NCI-H2081 (cell line): ENCODE measurements at regions not wholly inside any gene's neighbourhood (a gene's known extent, or its start where the extent isn't known, plus 50 kb on each side); places are given as distances from the start of the nearest gene placed in this dataset.
"Not testable (repeated sequence)": the region's sequence is repeated elsewhere in the genome, so short reads cannot be mapped to it uniquely, and the experiment has no call there.

Experiments used
- DNase-seq, 2 experiments: peaks; one replicate each; lab custom pipeline; 2025; lab: John Stamatoyannopoulos, UW

DNA sequence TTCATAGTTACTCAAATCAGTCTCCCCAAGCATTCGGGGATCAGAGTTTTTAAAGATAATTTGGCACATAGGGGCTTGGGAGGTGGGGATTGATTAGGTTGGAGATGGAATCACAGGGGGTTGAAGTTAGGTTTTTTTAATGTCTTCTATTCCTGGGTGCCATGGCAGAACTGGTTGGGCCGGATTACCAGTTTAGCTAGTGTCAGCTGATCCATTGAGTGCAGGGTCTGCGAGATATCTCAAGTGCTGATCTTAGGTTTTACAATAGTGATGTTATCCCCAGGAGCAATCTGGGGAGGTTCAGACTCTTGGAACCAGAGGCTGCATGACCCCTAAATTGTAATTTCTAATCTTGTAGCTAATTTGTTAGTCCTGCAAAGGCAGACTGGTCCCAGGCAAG is 163.5 kb upstream of the ATP10A start:
- DNase-seq, result not testable (repeated sequence)

DNA sequence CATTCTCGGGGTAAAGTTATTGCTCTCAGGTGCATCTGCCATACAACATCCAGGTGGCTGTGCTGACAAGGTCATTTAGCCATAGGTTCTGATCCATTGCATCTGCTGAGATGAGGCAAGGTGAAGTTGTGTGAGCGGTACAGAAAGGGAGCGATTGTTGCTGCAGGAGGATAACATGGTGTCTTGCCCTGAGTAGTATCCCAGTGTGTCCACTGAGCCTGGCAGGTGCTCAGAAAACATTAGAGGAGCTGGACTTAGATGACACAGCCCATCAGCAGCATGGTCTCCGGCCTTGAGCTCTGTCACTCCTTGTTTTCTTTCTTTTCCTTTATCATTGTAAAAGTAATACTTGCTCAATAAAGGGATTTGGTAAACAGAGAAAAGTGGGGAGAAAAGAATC is 161.1 kb upstream of the ATP10A start:
- DNase-seq, result no peak

DNA sequence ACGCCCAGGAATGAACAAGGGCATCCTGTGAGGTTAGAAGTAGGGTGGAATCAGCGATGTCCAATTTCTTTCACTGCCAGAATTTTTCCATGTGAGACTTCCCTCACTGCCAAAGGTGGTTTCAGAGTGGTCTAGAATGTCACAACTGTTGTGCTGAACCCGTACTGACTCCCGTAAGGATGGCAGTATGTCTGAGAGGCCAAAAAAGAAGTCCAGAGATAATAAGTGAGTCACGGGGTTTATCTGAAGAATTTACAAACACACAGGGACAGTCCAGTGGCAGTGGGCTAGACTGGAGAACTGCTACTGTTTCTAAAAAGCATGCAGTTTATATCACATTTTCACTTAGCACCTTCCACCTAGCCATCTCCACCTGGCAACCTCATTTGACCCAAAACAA is 160.6 kb upstream of the ATP10A start:
- DNase-seq, result no peak

DNA sequence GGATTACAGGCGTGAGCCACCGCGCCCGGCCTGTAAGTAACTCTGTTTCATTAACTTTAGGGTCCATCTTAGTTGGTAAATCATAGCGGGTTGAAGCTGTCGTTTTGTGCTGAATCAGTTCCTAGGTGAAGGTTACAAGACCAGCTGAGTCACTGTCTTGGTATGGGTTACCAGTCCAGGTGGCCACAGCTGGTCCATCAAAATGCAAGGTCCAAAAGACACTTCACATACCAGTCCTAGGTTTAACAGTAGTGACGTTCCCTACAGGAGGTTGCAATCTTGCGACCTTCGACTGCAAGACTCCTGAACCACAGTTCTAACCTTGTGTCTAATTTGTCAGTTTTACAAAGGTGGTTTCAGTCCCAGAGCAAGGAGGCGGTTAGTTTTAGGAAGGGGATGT is 160.1 kb upstream of the ATP10A start:
- no peak for DNase-seq

DNA sequence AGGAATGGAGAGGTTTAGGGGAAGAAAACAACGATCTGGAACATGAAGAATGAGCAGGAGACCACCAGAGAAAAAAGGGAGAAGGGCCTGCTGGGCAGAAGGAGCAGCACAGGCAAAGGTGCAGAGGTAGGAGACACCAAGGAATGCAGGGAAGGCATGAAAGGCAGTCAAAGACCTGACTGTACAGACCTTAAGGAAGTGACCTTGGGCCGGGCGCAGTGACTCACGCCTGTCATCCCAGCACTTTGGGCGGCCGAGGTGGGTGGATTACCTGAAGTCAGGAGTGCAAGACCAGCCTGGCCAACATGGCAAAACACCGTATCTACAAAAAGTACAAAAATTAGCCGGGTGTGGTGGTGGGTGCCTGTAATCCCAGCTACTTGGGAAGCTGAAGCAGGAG is 157.7 kb upstream of the ATP10A start:
- no peak for DNase-seq

DNA sequence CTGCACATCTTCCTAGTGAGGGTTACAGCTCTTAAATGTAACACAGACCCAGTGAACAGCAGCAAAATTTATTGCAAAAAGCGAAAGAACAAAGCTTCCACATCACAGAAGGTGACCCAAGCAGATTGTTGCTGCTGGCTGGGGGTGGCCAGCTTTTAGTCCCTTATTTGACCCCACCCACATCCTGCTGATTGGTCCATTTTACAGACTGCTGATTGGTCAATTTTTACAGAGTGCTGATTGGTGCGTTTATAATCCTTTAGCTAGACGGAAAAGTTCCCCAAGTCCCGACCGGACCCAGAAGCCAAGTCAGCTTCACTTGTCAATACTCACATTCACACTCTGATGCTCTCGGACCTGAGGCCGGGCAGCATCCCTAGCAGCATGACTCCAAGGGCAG is 154.5 kb upstream of the ATP10A start:
- no peak for DNase-seq

DNA sequence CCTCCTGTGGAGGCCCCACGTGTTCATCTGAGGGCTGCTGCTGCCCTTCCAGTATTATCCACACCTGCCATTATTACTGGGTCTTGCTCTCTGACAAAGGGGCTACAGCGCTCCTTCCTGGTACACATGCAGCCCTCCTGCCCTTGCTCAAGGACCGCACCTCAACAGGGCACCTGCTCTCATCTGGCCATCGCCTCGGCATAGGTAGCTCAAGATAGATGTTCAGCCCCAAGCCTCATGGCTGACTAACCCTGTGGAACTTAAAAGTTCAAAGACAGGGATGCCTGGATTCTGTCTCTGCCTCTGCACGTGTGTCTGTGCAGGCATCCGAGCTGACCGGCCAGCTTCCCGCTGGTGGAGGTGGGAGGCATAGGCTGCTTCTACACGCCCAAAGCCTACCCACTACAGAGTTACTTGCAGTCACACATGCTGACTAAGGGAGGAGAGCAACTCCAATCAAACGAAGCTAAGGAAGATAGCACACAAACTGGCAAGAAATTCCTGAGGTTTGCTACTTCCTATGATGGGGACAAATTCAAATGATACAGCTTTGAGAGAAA is 152.5 kb upstream of the ATP10A start:
- DNase-seq, result no peak

DNA sequence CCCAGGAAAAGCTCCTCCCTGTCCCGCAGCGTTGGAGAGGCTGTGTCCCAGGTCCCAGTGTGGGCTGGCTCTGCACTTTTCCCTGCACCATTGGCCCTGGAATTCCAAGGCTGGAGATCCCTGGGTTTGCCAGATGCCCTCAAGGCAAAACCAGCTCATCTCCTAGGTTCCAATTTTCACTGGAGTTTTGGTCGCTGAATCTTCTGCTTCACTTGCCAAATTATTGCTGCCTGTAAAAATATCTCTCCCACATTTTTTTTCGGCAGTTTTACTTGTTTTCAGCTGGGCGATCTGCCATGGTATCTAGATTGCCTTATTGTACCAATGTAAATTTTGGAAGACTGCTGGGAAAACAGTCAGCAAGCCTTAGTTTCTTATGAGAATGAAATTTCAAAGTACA is 150.9 kb upstream of the ATP10A start:
- no peak for DNase-seq

DNA sequence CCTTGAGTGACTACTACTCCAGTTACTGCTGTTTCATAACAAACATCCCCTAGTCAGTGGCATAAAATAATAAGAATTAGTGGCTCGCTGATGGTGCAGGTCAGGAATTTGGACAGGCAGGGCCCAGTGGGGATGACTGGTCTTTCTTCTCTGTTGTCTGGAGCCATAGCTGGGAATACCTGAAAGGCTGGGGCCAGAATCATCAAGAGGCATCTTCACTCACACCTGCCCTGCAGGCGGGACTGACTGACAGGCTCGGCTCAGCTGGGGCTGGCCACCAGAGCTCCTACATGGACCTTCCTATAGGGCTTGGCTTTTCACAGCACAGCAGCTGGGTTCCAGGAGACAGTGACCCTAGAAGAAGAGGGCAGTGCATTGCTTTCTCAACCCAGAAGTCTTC is 148.8 kb upstream of the ATP10A start:
- DNase-seq, result no peak

DNA sequence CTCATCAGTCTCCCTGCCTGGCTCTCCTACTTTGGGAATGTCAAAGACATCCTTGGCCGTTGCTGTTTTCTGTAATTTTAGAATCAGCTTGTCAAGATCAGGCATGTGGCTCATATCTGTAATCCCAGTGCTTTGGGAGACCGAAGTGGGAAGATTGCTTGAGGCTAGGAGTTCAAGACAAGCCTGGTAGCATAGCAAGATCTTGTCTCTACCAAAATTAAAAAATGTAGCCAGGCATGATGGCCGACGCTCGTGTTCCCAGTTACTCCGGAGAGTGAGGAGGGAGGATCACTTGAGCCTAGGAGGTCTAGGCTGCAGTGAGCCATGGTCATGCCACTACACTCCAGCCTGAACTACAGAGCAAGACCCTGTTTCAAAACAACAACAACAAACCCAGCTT is 144.0 kb upstream of the ATP10A start:
- DNase-seq, result no peak

DNA sequence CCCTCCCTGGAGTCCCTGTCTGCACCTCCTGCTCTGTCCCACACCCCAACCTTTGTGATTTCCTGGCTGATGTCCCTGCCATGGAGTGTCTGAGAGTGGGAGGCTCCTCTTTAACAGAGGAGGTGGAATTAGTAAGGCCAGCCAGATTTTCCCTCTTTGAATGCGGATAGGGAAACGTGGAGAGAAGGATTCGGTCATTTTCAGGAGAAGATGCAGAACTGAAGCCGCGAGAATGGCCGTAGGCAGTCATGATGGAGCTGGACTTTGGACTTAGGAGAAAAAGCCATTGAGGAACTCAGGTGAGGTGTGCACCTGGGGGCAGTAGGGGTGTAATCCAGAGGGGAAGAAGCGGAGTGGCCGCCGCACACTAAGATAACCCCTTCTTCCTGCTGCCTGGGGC is 138.1 kb upstream of the ATP10A start:
- no peak for DNase-seq

DNA sequence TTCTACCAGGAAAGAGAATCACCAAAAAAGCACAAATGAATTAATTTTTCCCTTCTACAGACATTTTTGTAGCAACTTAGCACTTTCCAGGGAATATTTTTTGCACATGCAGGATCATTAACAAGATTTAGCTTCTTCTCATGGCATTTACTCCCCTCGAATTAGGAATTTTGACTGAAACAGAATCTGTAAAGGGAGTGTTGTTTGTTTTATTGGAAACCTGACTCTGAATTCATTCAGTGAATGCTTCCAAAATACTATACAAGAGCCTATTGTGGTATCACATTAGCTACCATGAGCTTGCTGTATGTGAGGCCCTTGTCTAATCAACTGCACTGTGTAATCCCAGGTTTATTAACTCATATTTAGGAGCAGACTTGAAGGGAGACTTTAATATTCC is 130.4 kb upstream of the ATP10A start:
- no peak for DNase-seq

DNA sequence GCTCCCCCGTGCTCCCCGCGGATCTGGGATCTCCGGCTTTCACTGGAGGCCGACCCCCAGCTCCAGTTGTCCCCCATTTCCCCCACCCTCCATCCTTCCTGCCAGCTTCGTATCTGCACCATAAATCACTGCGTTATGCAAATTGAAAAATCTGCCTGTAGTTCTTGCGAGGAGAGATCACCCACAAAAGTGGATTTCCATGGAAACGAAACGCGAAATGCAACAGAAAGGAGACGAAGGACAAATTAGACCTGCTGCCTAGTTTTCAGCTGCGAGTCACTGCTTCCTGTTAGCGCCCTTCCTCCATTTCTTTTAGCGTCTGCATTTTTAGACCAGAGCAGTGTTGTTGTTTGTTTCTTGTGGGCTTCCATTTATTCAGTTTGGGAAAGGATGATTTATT is 127.1 kb upstream of the ATP10A start:
- no peak for DNase-seq

DNA sequence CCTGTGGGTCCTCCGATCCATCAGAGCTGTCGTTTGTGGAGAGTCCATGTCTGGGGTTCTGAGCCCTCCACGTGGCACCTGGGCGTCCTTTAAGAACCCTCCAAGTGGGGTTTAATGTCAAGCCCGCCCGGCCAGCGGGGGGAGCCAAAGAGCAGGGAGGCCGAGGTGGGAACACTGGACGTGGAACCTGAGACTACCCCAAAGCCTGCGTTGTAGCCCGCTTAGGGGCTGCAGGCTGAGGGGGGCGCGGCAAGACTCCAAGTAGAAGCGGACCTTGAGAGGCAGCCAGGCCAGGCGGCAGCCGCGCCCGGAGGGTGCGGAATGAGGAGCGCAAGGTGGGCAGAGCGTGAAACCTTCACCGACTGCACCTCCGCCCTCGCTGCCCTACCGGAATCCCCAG is 126.2 kb upstream of the ATP10A start:
- DNase-seq, result no peak

DNA sequence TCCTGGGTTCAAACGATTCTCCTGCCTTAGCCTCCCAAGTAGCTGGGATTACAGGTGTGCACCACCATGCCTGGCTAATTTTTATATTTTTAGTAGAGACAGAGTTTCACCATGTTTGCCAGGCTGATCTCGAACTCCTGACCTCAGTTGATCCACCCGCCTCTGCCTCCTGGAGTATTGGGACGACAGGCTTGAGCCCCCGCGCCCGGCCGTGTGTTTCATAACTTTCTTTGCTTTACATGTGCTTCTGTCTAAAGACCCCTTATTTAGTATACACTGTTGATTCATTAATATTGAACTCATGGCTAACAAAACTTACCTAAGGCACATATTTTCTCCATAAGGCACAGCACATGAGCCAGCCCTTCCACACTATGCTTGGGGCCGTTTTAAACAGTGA is 125.6 kb upstream of the ATP10A start:
- DNase-seq, result not testable (repeated sequence)

DNA sequence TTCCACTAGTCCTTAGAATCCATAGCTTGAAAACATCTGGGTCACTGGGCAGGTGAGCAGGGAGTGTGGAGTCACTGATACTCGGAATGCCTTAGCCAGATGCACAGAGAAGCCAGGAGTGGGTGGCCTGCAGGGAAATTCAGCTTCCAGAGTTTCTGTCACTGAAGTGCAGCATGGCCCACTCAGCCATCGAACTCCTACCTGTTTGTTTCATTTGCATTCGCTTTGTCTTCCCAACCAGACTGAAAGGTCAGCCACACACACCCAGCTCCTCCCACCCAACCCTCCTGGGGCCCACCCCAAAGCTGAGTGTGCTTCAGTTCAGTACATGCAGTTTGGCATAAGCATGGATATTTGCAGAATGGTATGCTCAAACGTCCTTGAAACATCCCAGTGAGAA is 124.5 kb upstream of the ATP10A start:
- no peak for DNase-seq

DNA sequence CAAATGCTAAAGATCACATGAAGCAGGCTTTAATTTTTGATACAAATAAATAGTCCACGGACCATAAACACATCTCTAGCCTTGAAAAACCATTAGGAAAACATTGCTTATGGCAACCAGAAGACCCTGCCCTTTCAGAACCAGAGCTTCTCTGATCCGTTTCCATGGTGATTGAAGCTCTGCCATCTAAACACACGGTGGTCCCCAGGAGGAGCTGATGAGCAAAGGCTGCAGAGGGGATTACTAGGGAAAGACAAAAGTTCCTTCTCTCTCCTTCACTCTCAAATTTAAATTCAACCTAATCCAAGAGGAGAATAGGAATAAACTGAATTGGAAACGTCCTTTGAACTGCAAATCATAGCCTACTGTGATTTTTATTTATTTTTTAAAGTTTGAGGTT is 122.0 kb upstream of the ATP10A start:
- DNase-seq, result no peak

DNA sequence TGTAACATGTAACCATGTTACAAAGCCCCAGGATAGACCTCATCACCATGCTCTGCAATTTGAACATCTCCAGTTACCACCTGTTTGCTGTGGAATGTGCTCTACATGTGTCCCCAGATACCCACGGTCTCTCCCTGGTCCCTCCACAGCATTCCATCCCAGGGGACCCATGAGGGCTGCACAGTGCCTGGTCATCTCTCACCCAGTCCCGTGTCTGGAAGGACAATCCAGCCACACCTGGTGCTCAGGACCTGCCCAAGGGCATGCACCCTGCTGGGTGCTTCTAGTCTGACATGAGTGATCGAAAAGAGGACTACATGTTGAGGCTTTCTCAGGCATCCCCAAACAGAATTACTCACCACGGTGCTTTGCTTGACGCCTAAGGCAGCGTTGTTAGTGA is 119.6 kb upstream of the ATP10A start:
- no peak for DNase-seq

DNA sequence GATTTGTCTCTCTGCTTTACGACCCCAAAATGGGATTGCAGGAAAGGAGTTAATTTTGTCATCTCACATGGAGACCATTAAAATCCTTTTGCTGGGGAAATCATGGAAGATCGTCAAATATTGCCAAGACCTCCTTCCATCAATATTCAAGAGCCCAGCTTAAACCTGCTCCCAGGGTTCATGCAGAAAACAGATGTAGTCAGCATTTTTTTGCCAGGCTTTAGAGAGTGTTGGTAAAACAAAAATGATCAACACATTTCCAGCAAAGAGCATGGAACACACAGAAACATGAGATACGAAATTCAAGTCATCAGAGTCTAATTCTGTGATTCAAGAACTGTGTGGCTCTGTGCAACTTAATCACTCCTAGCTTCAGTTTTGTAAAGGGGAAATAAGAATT is 118.0 kb upstream of the ATP10A start:
- no peak for DNase-seq

DNA sequence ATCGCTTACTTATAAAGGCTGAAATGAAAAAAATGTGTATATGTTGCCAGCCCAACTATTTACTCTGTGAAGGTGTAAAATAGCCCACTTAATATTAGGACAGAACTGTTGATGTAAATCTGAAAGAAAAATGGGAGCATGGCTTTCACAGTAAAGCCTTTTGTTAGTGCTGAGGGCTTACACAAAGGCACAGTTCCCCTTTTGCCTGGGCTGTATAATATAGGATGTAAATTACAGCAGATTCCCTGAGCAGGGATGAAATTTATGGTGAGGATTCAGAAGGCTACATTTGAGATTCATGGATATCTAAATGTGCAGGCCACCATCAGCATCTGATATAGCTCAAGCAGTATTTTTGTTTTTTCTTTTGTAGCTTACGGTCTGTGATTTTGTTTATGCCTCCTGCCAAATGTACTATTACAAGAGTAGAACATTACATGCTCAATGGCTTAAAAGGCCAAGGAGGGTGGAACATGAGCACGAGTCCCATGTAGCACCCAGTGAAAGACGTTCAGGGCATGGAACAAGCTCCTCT is 109.1 kb upstream of the ATP10A start:
- no peak for DNase-seq

DNA sequence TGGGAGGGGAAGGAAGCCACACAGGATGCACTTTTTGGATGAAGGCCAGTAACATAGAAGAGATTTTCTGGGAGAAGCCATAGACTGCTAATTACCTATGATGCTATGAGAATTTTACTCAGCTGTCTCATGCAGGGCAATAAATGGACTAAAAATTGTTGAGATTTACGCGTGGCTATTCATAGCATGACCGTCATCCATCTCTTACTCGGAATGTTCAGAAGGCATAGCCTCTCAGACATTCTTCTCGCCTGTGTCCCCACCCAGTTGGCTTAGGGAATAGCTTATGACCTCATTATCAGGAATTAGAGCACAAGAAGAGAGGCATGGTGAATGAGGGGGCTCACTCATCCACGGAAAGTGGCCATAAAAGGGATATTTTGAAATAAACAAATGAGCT is 107.9 kb upstream of the ATP10A start:
- no peak for DNase-seq

DNA sequence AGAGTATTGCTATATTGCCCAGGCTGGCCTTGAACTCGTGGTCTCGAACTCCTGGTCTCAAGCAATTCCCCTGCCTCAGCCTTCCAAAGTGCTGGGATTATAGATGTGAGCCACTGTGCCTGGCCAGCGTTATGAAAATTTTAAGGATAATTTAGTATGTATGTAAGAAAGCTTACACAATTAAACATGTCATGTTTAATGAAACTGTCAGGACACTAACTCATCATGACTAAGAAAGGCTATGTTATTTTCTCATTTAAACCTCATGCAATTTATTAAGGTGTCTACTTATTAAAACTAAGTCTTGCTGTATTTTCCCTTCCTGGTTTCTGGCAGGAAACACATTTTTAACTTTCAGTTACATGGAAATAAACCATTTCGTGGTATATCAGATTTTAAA is 106.8 kb upstream of the ATP10A start:
- DNase-seq, result no peak

DNA sequence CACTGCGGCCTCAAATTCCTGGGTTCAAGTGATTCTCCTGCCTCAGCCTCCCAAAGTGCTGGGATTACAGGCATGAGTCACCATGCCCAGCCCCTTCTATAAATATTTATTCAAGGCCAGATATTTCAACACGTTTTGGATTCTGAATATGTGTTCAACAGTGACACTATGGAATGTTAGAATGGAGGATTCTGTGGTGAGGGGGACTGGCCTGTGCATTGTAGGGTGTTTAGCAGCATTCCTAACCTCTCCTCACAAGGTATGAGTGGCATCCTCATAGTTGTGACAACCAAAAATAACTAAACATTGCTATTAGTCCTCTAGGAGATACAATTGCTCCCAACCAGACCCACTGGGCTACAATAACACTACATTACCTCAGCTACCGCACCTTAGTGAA is 104.0 kb upstream of the ATP10A start:
- no peak for DNase-seq

DNA sequence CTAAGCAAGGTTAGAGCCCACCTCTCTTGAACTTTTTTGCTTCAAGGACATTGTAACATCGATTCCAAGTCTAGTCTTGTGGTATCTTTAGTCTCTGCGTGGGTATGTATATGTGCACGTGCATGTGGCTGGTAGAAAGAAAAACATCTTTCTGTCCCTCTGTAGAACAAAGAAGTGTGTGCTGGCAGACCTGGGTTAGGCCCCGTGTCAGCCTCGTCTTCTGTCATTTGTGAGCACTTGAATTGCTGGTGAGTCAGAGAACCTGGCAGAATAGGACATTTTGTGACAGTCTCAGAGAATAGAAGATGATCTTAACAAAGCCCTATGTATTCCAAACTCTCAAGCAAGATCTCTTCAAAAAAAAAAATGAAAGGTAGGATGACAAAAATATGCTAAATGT is 102.2 kb upstream of the ATP10A start:
- DNase-seq, result no peak

DNA sequence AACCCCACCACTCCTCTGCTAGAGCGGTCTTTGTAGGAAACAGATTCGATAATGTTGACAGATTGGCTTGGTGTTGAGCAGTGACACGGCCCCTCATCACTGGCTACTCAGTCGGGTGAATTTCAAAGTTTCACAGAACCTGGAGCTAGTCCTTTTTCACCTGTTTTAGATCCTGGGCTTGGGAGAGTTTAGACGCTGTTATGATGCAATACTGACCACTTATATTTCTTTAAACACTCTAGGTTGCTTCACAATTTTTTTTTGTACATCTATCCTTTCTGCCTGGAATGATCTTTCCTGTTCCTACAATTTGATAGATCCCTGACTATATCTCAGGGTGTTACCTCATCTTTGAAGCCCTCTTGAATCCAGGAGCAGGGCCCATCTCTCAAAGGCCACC is 97.1 kb upstream of the ATP10A start:
- DNase-seq, result no peak
